GM23248 (cell line): ENCODE measurements at regions not wholly inside any gene's neighbourhood (a gene's known extent, or its start where the extent isn't known, plus 50 kb on each side); places are given as distances from the start of the nearest gene placed in this dataset.
A peak's percentile ranks its signal among the peaks of the same experiment; 100 is the strongest.

Source experiments
- DNase-seq: peaks from one replicate; pipeline ENCODE4 v3.0.0-alpha.2; 2015
- H2AFZ ChIP-seq: fragments of 200-600 bp; sonication (generic); 2 replicates; pipeline ENCODE4 v1.6.1; 2016; ENCODE audit warnings: antibody characterized with exemption
- H3F3A ChIP-seq: fragments of 200-600 bp; sonication (generic); 2 replicates; pipeline ENCODE4 v1.6.1; 2016; ENCODE audit warnings: mild to moderate bottlenecking, antibody characterized with exemption, mixed run types; ENCODE audit not compliant: insufficient read depth
- H3K27ac ChIP-seq: fragments of 200-600 bp; sonication (generic); 2 replicates; pipeline ENCODE4 v1.5.1; 2016; ENCODE audit warnings: mild to moderate bottlenecking
- H3K27me3 ChIP-seq: fragments of 200-600 bp; sonication (generic); replicated peaks from 2 replicates; pipeline ENCODE4 v1.6.1; 2016; ENCODE audit warnings: mild to moderate bottlenecking; ENCODE audit not compliant: insufficient read depth
- H3K36me3 ChIP-seq: fragments of 200-600 bp; sonication (generic); 2 replicates; pipeline ENCODE4 v1.6.1; 2016; ENCODE audit warnings: low read depth, mild to moderate bottlenecking
- H3K4me1 ChIP-seq: fragments of 200-600 bp; sonication (generic); 2 replicates; pipeline ENCODE4 v1.6.1; 2016; ENCODE audit warnings: mild to moderate bottlenecking; ENCODE audit not compliant: insufficient read depth
- H3K4me2 ChIP-seq: fragments of 200-600 bp; sonication (generic); one replicate; pipeline ENCODE4 v1.6.1; 2016; ENCODE audit warnings: mild to moderate bottlenecking; ENCODE audit not compliant: unreplicated experiment
- H3K4me3 ChIP-seq: fragments of 200-600 bp; sonication (generic); 2 replicates; pipeline ENCODE4 v1.5.1; 2016; ENCODE audit warnings: mild to moderate bottlenecking
- H3K79me2 ChIP-seq: fragments of 200-600 bp; sonication (generic); 2 replicates; pipeline ENCODE4 v1.6.1; 2016; ENCODE audit warnings: mild to moderate bottlenecking; ENCODE audit not compliant: insufficient read depth
- H3K9ac ChIP-seq: fragments of 200-600 bp; sonication (generic); 2 replicates; pipeline ENCODE4 v1.6.1; 2016; ENCODE audit warnings: mild to moderate bottlenecking
- H3K9me2 ChIP-seq: fragments of 200-600 bp; sonication (generic); 2 replicates; pipeline ENCODE4 v1.6.1; 2016; ENCODE audit warnings: mixed run types, mild to moderate bottlenecking, moderate library complexity; ENCODE audit not compliant: insufficient read depth
- H3K9me3 ChIP-seq: fragments of 200-600 bp; sonication (generic); one replicate; pipeline ENCODE4 v1.6.1; 2017; ENCODE audit warnings: low read depth
- H4K20me1 ChIP-seq: fragments of 200-600 bp; sonication (generic); 2 replicates; pipeline ENCODE4 v1.6.0; 2016; ENCODE audit not compliant: insufficient read depth
- EZH2 ChIP-seq: fragments of 200-600 bp; sonication (generic); IDR thresholded peaks from 2 replicates; pipeline ENCODE4 v1.6.1; 2018; ENCODE audit warnings: antibody characterized with exemption, mild to moderate bottlenecking; ENCODE audit not compliant: insufficient read depth, poor library complexity, severe bottlenecking
- EZH2phosphoT487 ChIP-seq: fragments of 200-600 bp; sonication (generic); IDR thresholded peaks from 2 replicates; pipeline ENCODE4 v1.6.1; 2018; ENCODE audit warnings: antibody characterized with exemption, moderate library complexity, mild to moderate bottlenecking, low read depth; ENCODE audit not compliant: insufficient read depth
- WGBS, 2 experiments: methylation state at CpG; one replicate each; pipeline ENCODE4 v1.1.6; 2015 to 2017; ENCODE audit warnings: low lambda C conversion rate in 2 of 2, low coverage in 1 of 2; ENCODE audit errors: missing lambda C conversion rate in 2 of 2; 5-methylcytosine and 5-hydroxymethylcytosine counted together
- in situ Hi-C: fragments of 300-500 bp; cut with MboI; formaldehyde crosslinking; loops from 2 replicates; pipeline ENCODE4 v1.15.0; 2020

DNA sequence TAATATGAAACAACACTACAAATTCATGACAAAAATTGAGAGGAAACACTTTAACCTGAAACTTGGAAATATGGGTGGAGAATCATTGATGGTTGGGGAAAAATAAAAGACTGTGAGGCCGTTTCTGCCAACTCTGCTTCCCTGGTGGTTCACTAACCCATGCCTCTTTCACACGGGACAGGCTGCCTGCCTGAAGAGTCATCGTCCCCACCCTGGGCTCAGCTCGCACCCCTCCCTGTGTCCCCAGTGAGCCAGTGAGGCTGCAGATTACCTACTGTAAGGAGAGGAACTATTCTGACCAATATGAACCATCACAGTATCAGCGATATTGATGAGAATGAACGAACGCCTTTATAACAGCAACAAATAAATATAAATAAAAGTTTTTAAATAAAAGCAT is 357.8 kb upstream of the CDH20 start:
- Histone ChIP-seq H3K4me1 (no peaks in the 10 kb centered on the region), H3K4me2 (no peak overlapping the region), H4K20me1 (no peaks in the 10 kb centered on the region), H3K9me3 (no peaks in the 10 kb centered on the region), H3K79me2 (no peaks in the 10 kb centered on the region), H3K27ac (no peak overlapping the region), H3K9ac (no peak overlapping the region), H3K4me3 (no peak overlapping the region), H3K9me2 (no peaks in the 10 kb centered on the region), H3F3A (no peaks in the 10 kb centered on the region), H2AFZ (no peak overlapping the region), H3K36me3 (no peaks in the 10 kb centered on the region), H3K27me3 (no peaks in the 10 kb centered on the region)
- in situ Hi-C loops, result no loop called here
- WGBS, 2 experiments, result 38 to 41% methylated on average over 7 of the region's 7 CpGs
- DNase-seq, result peak; percentile 2
- TF ChIP-seq EZH2phosphoT487 (no peak), EZH2 (no peak)

- no peaks in the 10 kb centered on the region for H3K27me3 ChIP-seq
- in situ Hi-C loops, result no loop called here
- no peaks in the 10 kb centered on the region for H3K9me3 ChIP-seq
- TF ChIP-seq EZH2phosphoT487, result no peak
- no peak for TF ChIP-seq EZH2
- no peaks in the 10 kb centered on the region for H3F3A ChIP-seq
- DNase-seq, result no peak
- no peaks in the 10 kb centered on the region for H3K9me2 ChIP-seq
- 58 to 69% methylated on average over 3 of the region's 3 CpGs for WGBS, 2 experiments
- no peak overlapping the region for H2AFZ ChIP-seq
- no peaks in the 10 kb centered on the region for H4K20me1 ChIP-seq
- no peak overlapping the region for H3K4me2 ChIP-seq
- H3K4me1 ChIP-seq, result no peaks in the 10 kb centered on the region
- H3K9ac ChIP-seq, result no peak overlapping the region
- H3K36me3 ChIP-seq, result no peaks in the 10 kb centered on the region
- no peaks in the 10 kb centered on the region for H3K79me2 ChIP-seq
- no peak overlapping the region for H3K4me3 ChIP-seq
- H3K27ac ChIP-seq, result no peak overlapping the region
Observed at GRCh38 chr18:60976976-60977375, 356.3 kb upstream of the CDH20 start.

GRCh38 chr18:60978338-60978737 is 354.9 kb upstream of the CDH20 start:
- H3K9me2 ChIP-seq, result no peaks in the 10 kb centered on the region
- DNase-seq, result peak; percentile 33
- H3F3A ChIP-seq, result no peaks in the 10 kb centered on the region
- no peaks in the 10 kb centered on the region for H3K4me1 ChIP-seq
- no peaks in the 10 kb centered on the region for H3K9me3 ChIP-seq
- TF ChIP-seq EZH2 (no peak), EZH2phosphoT487 (no peak)
- H2AFZ ChIP-seq, result no peak overlapping the region
- no peaks in the 10 kb centered on the region for H3K79me2 ChIP-seq
- no peak overlapping the region for H3K9ac ChIP-seq
- H3K27me3 ChIP-seq, result no peaks in the 10 kb centered on the region
- no peak overlapping the region for H3K4me3 ChIP-seq
- H3K36me3 ChIP-seq, result no peaks in the 10 kb centered on the region
- H3K4me2 ChIP-seq, result no peak overlapping the region
- no peaks in the 10 kb centered on the region for H4K20me1 ChIP-seq
- in situ Hi-C loops, result no loop called here
- WGBS, 2 experiments, result 34 to 42% methylated on average over 6 of the region's 6 CpGs
- no peak overlapping the region for H3K27ac ChIP-seq

GRCh38 chr18:60980422-60981005 is 352.7 kb upstream of the CDH20 start:
- TF ChIP-seq EZH2phosphoT487 (no peak), EZH2 (no peak)
- in situ Hi-C loops, result no loop called here
- Histone ChIP-seq H3K27ac (no peak overlapping the region), H3K9ac (no peak overlapping the region), H3K79me2 (no peaks in the 10 kb centered on the region), H3K27me3 (no peaks in the 10 kb centered on the region), H3K9me3 (no peaks in the 10 kb centered on the region), H4K20me1 (no peaks in the 10 kb centered on the region), H3K4me2 (no peak overlapping the region), H3K4me1 (no peaks in the 10 kb centered on the region), H3K9me2 (no peaks in the 10 kb centered on the region), H2AFZ (no peak overlapping the region), H3K4me3 (no peak overlapping the region), H3K36me3 (no peaks in the 10 kb centered on the region), H3F3A (no peaks in the 10 kb centered on the region)
- 45 to 53% methylated on average over 2 of the region's 2 CpGs for WGBS, 2 experiments
- no peak for DNase-seq
